Chondrocyte (in vitro differentiated cells): ENCODE measurements at regions not wholly inside any gene's neighbourhood (a gene's known extent, or its start where the extent isn't known, plus 50 kb on each side); places are given as distances from the start of the nearest gene placed in this dataset.
A peak's percentile ranks its signal among the peaks of the same experiment; 100 is the strongest.

Experiments used
- DNase-seq: peaks from one replicate; pipeline ENCODE4 v3.0.0; 2021; ENCODE audit warnings: mixed read lengths, low spot score
- H3K27ac Mint-ChIP-seq: one replicate; pipeline ENCODE4 v1.8.0; 2021; ENCODE audit warnings: mild to moderate bottlenecking, moderate library complexity, mixed read lengths; ENCODE audit not compliant: unreplicated experiment
- H3K27me3 Mint-ChIP-seq: 2 replicates; pipeline ENCODE4 v1.8.0; 2021; ENCODE audit warnings: low read depth, mixed read lengths
- H3K36me3 Mint-ChIP-seq: 2 replicates; pipeline ENCODE4 v1.8.0; 2021; ENCODE audit warnings: low read depth, mixed read lengths
- H3K4me1 Mint-ChIP-seq: 2 replicates; pipeline ENCODE4 v1.8.0; 2021; ENCODE audit warnings: low read depth, mild to moderate bottlenecking, mixed read lengths
- H3K4me3 Mint-ChIP-seq: one replicate; pipeline ENCODE4 v1.8.0; 2021; ENCODE audit warnings: mild to moderate bottlenecking, moderate library complexity, mixed read lengths; ENCODE audit not compliant: unreplicated experiment
- H3K9me3 Mint-ChIP-seq: 2 replicates; pipeline ENCODE4 v1.8.0; 2021; ENCODE audit warnings: low read depth, mixed read lengths
- TF ChIP-seq, protein P1 (sequence below): fragments of 200-600 bp; sonication (generic); IDR thresholded peaks from 2 replicates; pipeline ENCODE4 v1.5.0; 2021; ENCODE audit warnings: antibody characterized with exemption, mild to moderate bottlenecking, moderate library complexity

DNA sequence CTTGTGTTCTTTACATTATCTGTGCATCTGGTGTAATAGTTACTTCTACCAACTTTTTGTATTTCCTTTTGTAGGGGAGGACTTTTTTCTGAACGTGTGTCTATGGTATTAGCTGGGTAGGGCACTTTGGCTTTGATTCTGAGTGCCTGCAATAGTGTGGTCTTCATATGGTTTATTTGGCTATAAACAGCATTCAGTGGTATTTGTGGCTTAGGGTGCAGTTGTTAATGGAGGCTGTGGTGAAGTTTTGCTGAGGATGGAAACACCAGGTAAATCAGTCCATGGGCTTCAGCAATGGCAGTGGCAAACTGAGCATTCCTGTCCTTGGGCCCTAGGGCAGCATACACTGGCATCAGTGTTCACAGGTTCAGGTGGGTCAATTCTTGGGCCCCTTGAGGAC lies 230.6 kb upstream of the CTNNB1 start:
- Mint-ChIP-seq H3K27me3 (no peaks in the 10 kb centered on the region), H3K27ac (no peak overlapping the region), H3K4me3 (no peak overlapping the region), H3K9me3 (peaks cover 29% of the 10 kb centered on the region), H3K36me3 (peaks cover 7% of the 10 kb centered on the region), H3K4me1 (peaks cover 37% of the 10 kb centered on the region)
- no peak for DNase-seq
- TF ChIP-seq, protein P1, sequence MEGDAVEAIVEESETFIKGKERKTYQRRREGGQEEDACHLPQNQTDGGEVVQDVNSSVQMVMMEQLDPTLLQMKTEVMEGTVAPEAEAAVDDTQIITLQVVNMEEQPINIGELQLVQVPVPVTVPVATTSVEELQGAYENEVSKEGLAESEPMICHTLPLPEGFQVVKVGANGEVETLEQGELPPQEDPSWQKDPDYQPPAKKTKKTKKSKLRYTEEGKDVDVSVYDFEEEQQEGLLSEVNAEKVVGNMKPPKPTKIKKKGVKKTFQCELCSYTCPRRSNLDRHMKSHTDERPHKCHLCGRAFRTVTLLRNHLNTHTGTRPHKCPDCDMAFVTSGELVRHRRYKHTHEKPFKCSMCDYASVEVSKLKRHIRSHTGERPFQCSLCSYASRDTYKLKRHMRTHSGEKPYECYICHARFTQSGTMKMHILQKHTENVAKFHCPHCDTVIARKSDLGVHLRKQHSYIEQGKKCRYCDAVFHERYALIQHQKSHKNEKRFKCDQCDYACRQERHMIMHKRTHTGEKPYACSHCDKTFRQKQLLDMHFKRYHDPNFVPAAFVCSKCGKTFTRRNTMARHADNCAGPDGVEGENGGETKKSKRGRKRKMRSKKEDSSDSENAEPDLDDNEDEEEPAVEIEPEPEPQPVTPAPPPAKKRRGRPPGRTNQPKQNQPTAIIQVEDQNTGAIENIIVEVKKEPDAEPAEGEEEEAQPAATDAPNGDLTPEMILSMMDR: no peak

DNA sequence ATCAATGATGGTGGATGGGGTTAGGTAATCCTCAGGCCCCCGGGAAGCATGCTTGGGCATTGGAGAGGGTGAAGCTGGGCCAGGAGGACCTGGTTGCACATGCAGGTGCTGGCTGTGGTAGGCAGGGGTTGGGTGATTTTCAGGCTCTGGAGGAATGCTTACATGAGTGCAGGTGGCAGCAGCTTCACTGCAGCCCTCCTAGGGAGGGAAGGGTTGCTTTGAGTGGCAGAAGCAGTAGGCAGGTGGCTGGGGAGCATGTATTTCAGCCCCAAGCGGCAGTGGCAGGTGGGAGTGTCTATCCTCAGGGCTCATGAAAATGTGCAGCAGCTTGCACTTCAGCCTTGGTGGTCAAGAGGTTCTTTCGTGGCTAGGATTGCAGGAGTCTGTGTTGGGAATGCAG lies 230.0 kb upstream of the CTNNB1 start:
- Mint-ChIP-seq H3K4me1 (peaks cover 43% of the 10 kb centered on the region), H3K36me3 (peaks cover 5% of the 10 kb centered on the region), H3K27ac (no peak overlapping the region), H3K9me3 (peaks cover 23% of the 10 kb centered on the region), H3K4me3 (no peak overlapping the region), H3K27me3 (no peaks in the 10 kb centered on the region)
- DNase-seq: no peak
- TF ChIP-seq, protein P1: no peak

GRCh38 chr3:40969756-40970466 lies 229.4 kb upstream of the CTNNB1 start:
- Mint-ChIP-seq H3K4me1 (peaks cover 48% of the 10 kb centered on the region), H3K4me3 (no peak overlapping the region), H3K27ac (no peak overlapping the region), H3K27me3 (no peaks in the 10 kb centered on the region), H3K9me3 (peaks cover 20% of the 10 kb centered on the region), H3K36me3 (peaks cover 4% of the 10 kb centered on the region)
- DNase-seq: no peak
- TF ChIP-seq, protein P1: no peak

DNA sequence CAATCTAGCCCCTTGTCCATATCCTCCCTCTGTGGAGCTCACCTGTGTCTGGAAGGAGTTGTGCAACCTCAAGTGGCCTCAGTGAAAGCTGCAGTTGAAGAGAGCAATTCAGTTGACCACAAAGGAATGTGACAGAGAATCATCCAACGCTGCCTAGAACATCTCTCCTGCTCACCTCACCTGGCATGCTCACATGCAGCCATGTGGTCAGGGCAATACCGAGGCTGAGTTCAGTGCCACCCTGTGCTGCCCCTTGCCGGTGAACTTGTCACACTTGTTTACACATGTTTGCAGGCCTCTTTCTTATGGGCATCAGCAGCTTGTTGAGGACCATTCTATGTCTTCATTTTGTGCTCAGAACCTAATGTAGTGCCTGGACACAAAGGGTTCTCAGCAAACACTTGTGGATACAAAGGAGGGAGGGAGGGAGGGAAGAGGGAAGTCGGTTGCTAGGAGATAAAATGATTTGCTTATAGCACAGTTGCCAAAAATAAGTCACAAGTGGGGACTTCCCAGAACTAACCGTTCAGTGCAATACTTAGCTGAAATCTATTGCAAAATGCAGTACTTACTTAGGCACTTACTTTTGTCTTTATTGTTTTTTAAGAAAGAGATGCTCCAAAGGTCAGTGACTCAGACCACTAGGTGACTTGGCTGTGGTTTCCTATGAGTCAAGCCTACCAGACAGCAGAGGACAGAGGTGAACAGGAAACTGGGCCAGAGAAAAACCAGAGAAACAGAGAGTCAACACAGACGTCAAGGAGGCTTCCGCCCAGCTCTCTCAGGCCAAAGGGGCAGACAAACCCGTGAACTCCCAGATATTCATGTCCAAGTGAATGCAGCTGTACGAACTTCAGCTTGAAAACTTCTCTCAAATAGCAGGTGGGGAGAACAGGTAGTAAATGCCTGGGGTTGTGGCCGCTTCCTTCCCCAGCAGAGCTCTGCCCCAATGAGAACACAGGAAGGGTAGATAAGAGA lies 227.8 kb upstream of the CTNNB1 start:
- H3K9me3 Mint-ChIP-seq: peaks cover 16% of the 10 kb centered on the region
- DNase-seq: no peak
- H3K27me3 Mint-ChIP-seq: no peaks in the 10 kb centered on the region
- H3K4me1 Mint-ChIP-seq: peaks cover 62% of the 10 kb centered on the region
- no peak overlapping the region for H3K4me3 Mint-ChIP-seq
- TF ChIP-seq, protein P1: no peak
- H3K36me3 Mint-ChIP-seq: peaks cover 4% of the 10 kb centered on the region
- H3K27ac Mint-ChIP-seq: peak overlapping the region; percentile 92

DNA sequence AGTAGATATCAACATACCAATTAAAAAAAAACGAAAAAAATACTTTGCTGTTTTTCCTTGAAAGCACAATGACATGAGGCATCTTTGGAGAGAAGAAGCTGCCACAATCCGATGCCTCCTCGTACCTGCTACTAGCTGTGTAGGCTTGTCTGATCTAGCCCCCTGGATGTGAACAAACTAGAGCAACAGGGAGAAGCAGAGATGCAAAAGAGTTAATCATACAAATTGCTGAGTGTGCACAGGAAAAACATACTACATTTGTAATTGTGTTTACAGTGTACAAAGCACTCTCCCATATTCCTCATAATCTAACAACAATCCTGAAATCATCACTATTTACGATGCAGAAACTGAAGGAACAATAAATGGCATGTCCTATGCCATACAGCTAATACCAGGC lies 227.0 kb upstream of the CTNNB1 start:
- H3K27ac Mint-ChIP-seq: peak overlapping the region; percentile 92
- H3K4me3 Mint-ChIP-seq: no peak overlapping the region
- peaks cover 9% of the 10 kb centered on the region for H3K9me3 Mint-ChIP-seq
- H3K4me1 Mint-ChIP-seq: peaks cover 69% of the 10 kb centered on the region
- TF ChIP-seq, protein P1: no peak
- DNase-seq: no peak
- H3K36me3 Mint-ChIP-seq: peaks cover 4% of the 10 kb centered on the region
- no peaks in the 10 kb centered on the region for H3K27me3 Mint-ChIP-seq
